NCI-H1436 (cell line): ENCODE measurements at regions not wholly inside any gene's neighbourhood (a gene's known extent, or its start where the extent isn't known, plus 50 kb on each side); places are given as distances from the start of the nearest gene placed in this dataset.

ENCODE experiments used
- DNase-seq: peaks from one replicate; lab custom pipeline; 2025; lab: John Stamatoyannopoulos, UW

GRCh38 chr22:48882636-48883200 is 945.0 kb downstream of the BRD1 start:
- no peak for DNase-seq

- no peak for DNase-seq
Observed at GRCh38 chr22:48881326-48881980, 946.2 kb downstream of the BRD1 start.

GRCh38 chr22:48880749-48881148 is 946.9 kb downstream of the BRD1 start:
- no peak for DNase-seq

- no peak for DNase-seq
Observed at GRCh38 chr22:48876951-48877350, 950.7 kb downstream of the BRD1 start.

GRCh38 chr22:48874956-48875355 is 952.7 kb downstream of the BRD1 start:
- no peak for DNase-seq

- DNase-seq, result no peak
Observed at GRCh38 chr22:48873191-48873520, 954.5 kb downstream of the BRD1 start.

GRCh38 chr22:48872271-48873190 is 955.1 kb downstream of the BRD1 start:
- no peak for DNase-seq

- no peak for DNase-seq
Observed at GRCh38 chr22:48871176-48871840, 956.4 kb downstream of the BRD1 start.

GRCh38 chr22:48870436-48870835 is 957.2 kb downstream of the BRD1 start:
- DNase-seq, result no peak

GRCh38 chr22:48869788-48870187 is 957.9 kb downstream of the BRD1 start:
- no peak for DNase-seq

- DNase-seq, result no peak
Observed at GRCh38 chr22:48869161-48869560, 958.5 kb downstream of the BRD1 start.

GRCh38 chr22:48868554-48868953 is 959.1 kb downstream of the BRD1 start:
- no peak for DNase-seq

- no peak for DNase-seq
Observed at GRCh38 chr22:48867891-48868290, 959.8 kb downstream of the BRD1 start.

- no peak for DNase-seq
Observed at GRCh38 chr22:48866906-48867681, 960.6 kb downstream of the BRD1 start.

- no peak for DNase-seq
Observed at GRCh38 chr22:48864748-48865147, 962.9 kb downstream of the BRD1 start.

GRCh38 chr22:48863965-48864528 is 963.6 kb downstream of the BRD1 start:
- no peak for DNase-seq

GRCh38 chr22:48860557-48860956 is 967.1 kb downstream of the BRD1 start:
- DNase-seq, result no peak

GRCh38 chr22:48858856-48859255 is 968.8 kb downstream of the BRD1 start:
- DNase-seq, result no peak

GRCh38 chr22:48858121-48858520 is 969.6 kb downstream of the BRD1 start:
- DNase-seq, result no peak

- no peak for DNase-seq
Observed at GRCh38 chr22:48857202-48857805, 970.4 kb downstream of the BRD1 start.

- DNase-seq, result no peak
Observed at GRCh38 chr22:48856308-48856615, 971.4 kb downstream of the BRD1 start.
